ENCODE measurements at regions not wholly inside any gene's neighbourhood (a gene's known extent, or its start where the extent isn't known, plus 50 kb on each side); places are given as distances from the start of the nearest gene placed in this dataset.
"Not testable (repeated sequence)": the region's sequence is repeated elsewhere in the genome, so short reads cannot be mapped to it uniquely, and the experiment has no call there.

DNA sequence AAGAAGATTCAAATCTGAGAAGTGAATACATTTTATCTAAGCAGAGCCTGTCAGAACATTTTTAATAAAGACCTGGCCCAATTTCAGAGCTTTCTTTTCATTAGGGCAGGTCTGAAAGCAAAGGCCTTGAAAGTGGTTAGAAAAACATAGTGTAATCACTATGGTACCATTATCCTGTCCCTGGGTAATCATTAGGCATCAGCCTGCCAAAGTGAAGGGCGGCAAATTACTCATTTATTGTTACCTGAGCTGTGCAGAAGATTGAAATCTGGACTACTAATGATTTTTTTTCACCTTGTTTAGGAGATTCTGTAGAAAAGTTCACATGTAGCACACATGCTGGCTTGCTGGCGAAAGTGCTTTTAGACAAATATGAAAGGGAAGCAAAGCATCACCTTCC is 92.6 kb upstream of the PRKD1 start:
- no peak overlapping the region for H3K4me3 ChIP-seq (ENCODE audit: low read depth in 1 of 2, low read length in 2 of 2)
- H3K9ac ChIP-seq (ENCODE audit: low read length) = no peak overlapping the region
- no peak overlapping the region for H3K27ac ChIP-seq (ENCODE audit: low read depth, low read length)
- H3K27me3 ChIP-seq (ENCODE audit: control insufficient read depth in 1 of 2, insufficient read depth in 2 of 2, low read length in 2 of 2) = no peaks in the 10 kb centered on the region
- no peaks in the 10 kb centered on the region for H3K36me3 ChIP-seq (ENCODE audit: insufficient read depth, low read length)
- no peaks in the 10 kb centered on the region for H3K9me3 ChIP-seq (ENCODE audit: low read length)
- H3K4me1 ChIP-seq (ENCODE audit: insufficient read depth, low read length) = no peaks in the 10 kb centered on the region

GRCh38 chr14:30020687-30021086 is 93.0 kb upstream of the PRKD1 start:
- Histone ChIP-seq H3K4me3 (ENCODE audit: low read depth in 1 of 2, low read length in 2 of 2) (no peak overlapping the region), H3K27me3 (ENCODE audit: control insufficient read depth in 1 of 2, insufficient read depth in 2 of 2, low read length in 2 of 2) (no peaks in the 10 kb centered on the region), H3K4me1 (ENCODE audit: insufficient read depth, low read length) (no peaks in the 10 kb centered on the region), H3K9ac (ENCODE audit: low read length) (no peak overlapping the region), H3K27ac (ENCODE audit: low read depth, low read length) (no peak overlapping the region), H3K9me3 (ENCODE audit: low read length) (no peaks in the 10 kb centered on the region), H3K36me3 (ENCODE audit: insufficient read depth, low read length) (no peaks in the 10 kb centered on the region)

DNA sequence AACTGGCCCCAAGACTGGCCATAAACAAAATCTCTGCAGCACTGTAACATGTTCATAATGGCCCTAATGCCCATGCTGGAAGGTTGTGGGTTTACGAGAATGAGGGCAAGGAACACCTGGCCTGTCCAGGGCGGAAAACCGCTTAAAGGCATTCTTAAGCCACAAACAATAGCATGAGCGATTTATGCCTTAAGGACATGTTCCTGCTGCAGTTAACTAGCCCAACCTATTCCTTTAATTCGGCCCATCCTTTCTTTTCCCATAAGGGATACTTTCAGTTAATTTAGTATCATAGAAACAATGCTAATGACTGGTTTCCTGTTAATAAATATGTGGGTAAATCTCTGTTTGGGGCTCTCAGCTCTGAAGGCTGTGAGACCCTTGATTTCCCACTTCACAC is 95.7 kb upstream of the PRKD1 start:
- H3K4me3 ChIP-seq (ENCODE audit: low read depth in 1 of 2, low read length in 2 of 2); H3K9ac ChIP-seq (ENCODE audit: low read length); H3K4me1 ChIP-seq (ENCODE audit: insufficient read depth, low read length); H3K9me3 ChIP-seq (ENCODE audit: low read length); H3K27ac ChIP-seq (ENCODE audit: low read depth, low read length); H3K27me3 ChIP-seq (ENCODE audit: control insufficient read depth in 1 of 2, insufficient read depth in 2 of 2, low read length in 2 of 2); H3K36me3 ChIP-seq (ENCODE audit: insufficient read depth, low read length): not testable (repeated sequence)

DNA sequence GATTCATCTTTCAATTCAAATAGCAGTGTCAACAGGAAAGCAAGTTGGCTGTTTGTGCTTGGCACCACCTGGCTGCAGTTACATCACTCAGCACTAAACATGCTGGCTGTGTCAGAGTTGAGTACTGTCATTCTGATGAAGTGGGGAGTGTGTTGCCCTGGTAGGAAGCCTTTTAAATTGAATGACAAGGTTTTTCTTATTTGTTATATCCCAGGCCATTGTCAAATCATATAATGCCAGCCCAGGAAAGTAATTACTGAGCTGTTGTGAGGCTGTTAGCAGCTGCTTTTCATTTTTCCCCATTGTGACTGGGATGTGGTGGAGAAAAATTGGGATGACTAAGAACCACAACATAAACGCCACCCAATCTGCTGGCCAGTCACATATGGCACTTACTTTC is 106.5 kb upstream of the PRKD1 start:
- Histone ChIP-seq H3K27ac (ENCODE audit: low read depth, low read length) (no peak overlapping the region), H3K4me3 (ENCODE audit: low read depth in 1 of 2, low read length in 2 of 2) (no peak overlapping the region), H3K27me3 (ENCODE audit: control insufficient read depth in 1 of 2, insufficient read depth in 2 of 2, low read length in 2 of 2) (no peaks in the 10 kb centered on the region), H3K9ac (ENCODE audit: low read length) (no peak overlapping the region), H3K4me1 (ENCODE audit: insufficient read depth, low read length) (no peaks in the 10 kb centered on the region), H3K9me3 (ENCODE audit: low read length) (no peaks in the 10 kb centered on the region), H3K36me3 (ENCODE audit: insufficient read depth, low read length) (no peaks in the 10 kb centered on the region)

GRCh38 chr14:30035361-30035760 is 107.7 kb upstream of the PRKD1 start:
- H3K4me1 ChIP-seq (ENCODE audit: insufficient read depth, low read length) = no peaks in the 10 kb centered on the region
- H3K4me3 ChIP-seq (ENCODE audit: low read depth in 1 of 2, low read length in 2 of 2) = no peak overlapping the region
- no peaks in the 10 kb centered on the region for H3K36me3 ChIP-seq (ENCODE audit: insufficient read depth, low read length)
- H3K9ac ChIP-seq (ENCODE audit: low read length) = no peak overlapping the region
- no peaks in the 10 kb centered on the region for H3K27me3 ChIP-seq (ENCODE audit: control insufficient read depth in 1 of 2, insufficient read depth in 2 of 2, low read length in 2 of 2)
- H3K9me3 ChIP-seq (ENCODE audit: low read length) = no peaks in the 10 kb centered on the region
- H3K27ac ChIP-seq (ENCODE audit: low read depth, low read length) = no peak overlapping the region

DNA sequence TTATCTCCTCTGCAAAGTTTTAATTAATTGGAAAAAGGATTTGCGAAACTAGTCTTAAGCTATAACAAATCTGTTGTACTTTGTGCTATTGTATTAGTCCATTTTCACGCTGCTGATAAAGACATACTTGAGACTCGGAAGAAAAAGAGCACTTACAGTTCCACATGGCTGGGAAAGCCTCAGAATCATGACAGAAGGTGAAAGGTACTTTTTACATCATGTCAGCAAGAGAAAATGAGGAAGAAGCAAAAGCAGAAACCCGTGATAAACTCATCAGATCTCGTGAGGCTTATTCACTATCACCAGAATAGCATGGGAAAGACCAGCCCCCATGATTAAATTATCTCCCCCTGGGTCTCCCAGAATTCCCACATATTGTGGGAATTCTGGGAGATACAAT is 118.1 kb upstream of the PRKD1 start:
- H3K9me3 ChIP-seq (ENCODE audit: low read length) = no peaks in the 10 kb centered on the region
- H3K9ac ChIP-seq (ENCODE audit: low read length) = no peak overlapping the region
- no peaks in the 10 kb centered on the region for H3K36me3 ChIP-seq (ENCODE audit: insufficient read depth, low read length)
- no peak overlapping the region for H3K4me3 ChIP-seq (ENCODE audit: low read depth in 1 of 2, low read length in 2 of 2)
- no peaks in the 10 kb centered on the region for H3K4me1 ChIP-seq (ENCODE audit: insufficient read depth, low read length)
- no peak overlapping the region for H3K27ac ChIP-seq (ENCODE audit: low read depth, low read length)
- H3K27me3 ChIP-seq (ENCODE audit: control insufficient read depth in 1 of 2, insufficient read depth in 2 of 2, low read length in 2 of 2) = no peaks in the 10 kb centered on the region

DNA sequence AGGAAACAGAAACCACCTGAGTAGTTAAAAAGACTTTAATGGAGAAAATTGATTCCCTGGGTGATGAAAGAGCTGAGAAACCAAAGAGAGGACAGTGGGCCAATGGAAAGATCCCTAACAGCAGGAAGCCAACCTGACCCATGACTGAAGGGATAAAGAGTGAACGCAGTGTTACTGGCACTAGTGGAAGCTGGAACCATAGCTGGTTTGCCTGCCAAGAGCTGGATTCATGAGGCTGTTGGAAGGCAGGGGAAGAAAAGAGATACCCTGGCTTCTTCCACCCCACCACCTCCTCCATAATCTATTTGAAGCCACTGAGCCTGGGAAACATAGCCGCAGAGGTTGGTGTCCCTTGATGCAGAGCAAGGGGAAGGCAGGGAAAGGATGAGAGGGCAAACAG is 125.5 kb upstream of the PRKD1 start:
- no peak overlapping the region for H3K4me3 ChIP-seq (ENCODE audit: low read depth in 1 of 2, low read length in 2 of 2)
- no peaks in the 10 kb centered on the region for H3K27me3 ChIP-seq (ENCODE audit: control insufficient read depth in 1 of 2, insufficient read depth in 2 of 2, low read length in 2 of 2)
- no peaks in the 10 kb centered on the region for H3K9me3 ChIP-seq (ENCODE audit: low read length)
- H3K27ac ChIP-seq (ENCODE audit: low read depth, low read length) = no peak overlapping the region
- H3K9ac ChIP-seq (ENCODE audit: low read length) = no peak overlapping the region
- H3K36me3 ChIP-seq (ENCODE audit: insufficient read depth, low read length) = no peaks in the 10 kb centered on the region
- no peaks in the 10 kb centered on the region for H3K4me1 ChIP-seq (ENCODE audit: insufficient read depth, low read length)

- Histone ChIP-seq H3K4me1 (ENCODE audit: insufficient read depth, low read length) (no peaks in the 10 kb centered on the region), H3K4me3 (ENCODE audit: low read depth in 1 of 2, low read length in 2 of 2) (no peak overlapping the region), H3K9ac (ENCODE audit: low read length) (no peak overlapping the region), H3K27me3 (ENCODE audit: control insufficient read depth in 1 of 2, insufficient read depth in 2 of 2, low read length in 2 of 2) (no peaks in the 10 kb centered on the region), H3K9me3 (ENCODE audit: low read length) (no peaks in the 10 kb centered on the region), H3K27ac (ENCODE audit: low read depth, low read length) (no peak overlapping the region), H3K36me3 (ENCODE audit: insufficient read depth, low read length) (no peaks in the 10 kb centered on the region)
Measured at GRCh38 chr14:30054201-30054600, 126.6 kb upstream of the PRKD1 start.

GRCh38 chr14:30058401-30058800 is 130.8 kb upstream of the PRKD1 start:
- Histone ChIP-seq H3K36me3 (ENCODE audit: insufficient read depth, low read length) (no peaks in the 10 kb centered on the region), H3K9me3 (ENCODE audit: low read length) (no peaks in the 10 kb centered on the region), H3K4me3 (ENCODE audit: low read depth in 1 of 2, low read length in 2 of 2) (no peak overlapping the region), H3K4me1 (ENCODE audit: insufficient read depth, low read length) (no peaks in the 10 kb centered on the region), H3K9ac (ENCODE audit: low read length) (no peak overlapping the region), H3K27ac (ENCODE audit: low read depth, low read length) (no peak overlapping the region), H3K27me3 (ENCODE audit: control insufficient read depth in 1 of 2, insufficient read depth in 2 of 2, low read length in 2 of 2) (no peaks in the 10 kb centered on the region)

DNA sequence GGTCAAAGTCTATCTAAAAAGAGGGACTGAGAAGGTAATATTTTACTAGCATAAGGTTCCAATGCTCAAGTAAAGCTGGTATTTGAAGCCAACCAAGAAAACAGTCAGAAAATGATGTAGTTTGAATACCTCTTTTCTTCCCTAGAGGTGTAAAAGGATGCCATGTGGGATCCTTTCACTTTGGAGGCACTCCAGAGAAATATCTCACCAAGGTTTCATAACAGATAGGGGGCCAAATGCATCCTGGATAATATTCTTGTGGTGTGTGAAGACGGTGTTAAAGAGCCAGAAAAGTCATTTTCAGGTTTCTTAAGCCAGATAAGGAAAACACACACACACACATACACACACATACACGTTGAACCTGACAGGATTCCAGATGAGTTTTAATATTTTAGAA is 136.1 kb upstream of the PRKD1 start:
- H3K4me3 ChIP-seq (ENCODE audit: low read depth in 1 of 2, low read length in 2 of 2) = no peak overlapping the region
- no peaks in the 10 kb centered on the region for H3K4me1 ChIP-seq (ENCODE audit: insufficient read depth, low read length)
- H3K27ac ChIP-seq (ENCODE audit: low read depth, low read length) = no peak overlapping the region
- no peaks in the 10 kb centered on the region for H3K27me3 ChIP-seq (ENCODE audit: control insufficient read depth in 1 of 2, insufficient read depth in 2 of 2, low read length in 2 of 2)
- no peaks in the 10 kb centered on the region for H3K9me3 ChIP-seq (ENCODE audit: low read length)
- no peaks in the 10 kb centered on the region for H3K36me3 ChIP-seq (ENCODE audit: insufficient read depth, low read length)
- no peak overlapping the region for H3K9ac ChIP-seq (ENCODE audit: low read length)

- Histone ChIP-seq H3K27me3 (ENCODE audit: control insufficient read depth in 1 of 2, insufficient read depth in 2 of 2, low read length in 2 of 2) (no peaks in the 10 kb centered on the region), H3K27ac (ENCODE audit: low read depth, low read length) (no peak overlapping the region), H3K4me3 (ENCODE audit: low read depth in 1 of 2, low read length in 2 of 2) (no peak overlapping the region), H3K4me1 (ENCODE audit: insufficient read depth, low read length) (no peaks in the 10 kb centered on the region), H3K9ac (ENCODE audit: low read length) (no peak overlapping the region), H3K9me3 (ENCODE audit: low read length) (no peaks in the 10 kb centered on the region), H3K36me3 (ENCODE audit: insufficient read depth, low read length) (no peaks in the 10 kb centered on the region)
Measured at GRCh38 chr14:30064454-30064853, 136.8 kb upstream of the PRKD1 start.

DNA sequence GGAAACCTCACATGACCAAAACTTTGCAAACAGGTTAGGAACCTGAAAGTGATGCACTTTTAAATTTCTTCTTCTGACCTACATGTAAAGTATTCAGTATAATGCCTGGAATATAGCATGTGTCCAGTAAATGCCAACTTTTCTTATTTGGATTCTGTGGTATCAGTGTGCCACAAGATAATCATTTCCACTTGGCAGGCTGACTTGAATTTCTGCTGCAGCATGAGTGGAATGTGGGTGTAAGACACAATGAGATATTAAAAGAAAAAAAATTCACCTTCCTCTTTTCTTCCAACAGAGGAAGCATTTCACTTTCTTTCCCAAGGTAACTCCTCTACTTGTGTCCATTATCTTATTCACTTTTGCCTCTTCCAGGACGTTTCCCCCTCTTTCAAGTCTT is 141.9 kb upstream of the PRKD1 start:
- Histone ChIP-seq H3K27me3 (ENCODE audit: control insufficient read depth in 1 of 2, insufficient read depth in 2 of 2, low read length in 2 of 2) (no peaks in the 10 kb centered on the region), H3K36me3 (ENCODE audit: insufficient read depth, low read length) (no peaks in the 10 kb centered on the region), H3K4me3 (ENCODE audit: low read depth in 1 of 2, low read length in 2 of 2) (no peak overlapping the region), H3K4me1 (ENCODE audit: insufficient read depth, low read length) (no peaks in the 10 kb centered on the region), H3K9ac (ENCODE audit: low read length) (no peak overlapping the region), H3K9me3 (ENCODE audit: low read length) (no peaks in the 10 kb centered on the region), H3K27ac (ENCODE audit: low read depth, low read length) (no peak overlapping the region)

GRCh38 chr14:30072454-30072853 is 144.8 kb upstream of the PRKD1 start:
- not testable (repeated sequence) for H3K4me1 ChIP-seq (ENCODE audit: insufficient read depth, low read length); H3K27ac ChIP-seq (ENCODE audit: low read depth, low read length); H3K9ac ChIP-seq (ENCODE audit: low read length); H3K27me3 ChIP-seq (ENCODE audit: control insufficient read depth in 1 of 2, insufficient read depth in 2 of 2, low read length in 2 of 2); H3K4me3 ChIP-seq (ENCODE audit: low read depth in 1 of 2, low read length in 2 of 2); H3K9me3 ChIP-seq (ENCODE audit: low read length); H3K36me3 ChIP-seq (ENCODE audit: insufficient read depth, low read length)

All from muscle layer of colon (tissue), 2 donors.